ENCODE measurements at regions not wholly inside any gene's neighbourhood (a gene's known extent, or its start where the extent isn't known, plus 50 kb on each side); places are given as distances from the start of the nearest gene placed in this dataset.

DNA sequence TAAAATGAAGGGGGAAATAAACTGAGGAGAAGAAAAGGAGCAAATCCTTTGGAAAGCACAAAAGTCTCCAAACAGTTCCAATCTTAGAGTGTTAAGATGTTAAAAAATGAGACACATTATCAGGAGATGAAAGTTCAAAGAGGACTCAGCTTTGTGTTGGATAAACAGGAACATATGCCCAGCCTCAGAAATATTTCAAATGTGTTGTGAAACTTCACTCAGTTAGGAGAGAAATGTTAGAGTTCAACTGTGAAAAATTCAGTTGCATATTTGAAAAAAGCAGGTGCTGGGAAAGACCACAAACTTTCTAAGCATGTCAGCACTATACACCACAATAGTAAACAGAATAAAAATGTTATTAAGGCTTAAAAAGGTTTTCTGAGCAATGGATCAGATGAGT lies 136.8 kb upstream of the PRKD1 start:
- no peak for TF ChIP-seq POLR2A (IDR thresholded peaks at IDR 0.05; ENCODE audit: low read depth)
- TF ChIP-seq, protein P1, sequence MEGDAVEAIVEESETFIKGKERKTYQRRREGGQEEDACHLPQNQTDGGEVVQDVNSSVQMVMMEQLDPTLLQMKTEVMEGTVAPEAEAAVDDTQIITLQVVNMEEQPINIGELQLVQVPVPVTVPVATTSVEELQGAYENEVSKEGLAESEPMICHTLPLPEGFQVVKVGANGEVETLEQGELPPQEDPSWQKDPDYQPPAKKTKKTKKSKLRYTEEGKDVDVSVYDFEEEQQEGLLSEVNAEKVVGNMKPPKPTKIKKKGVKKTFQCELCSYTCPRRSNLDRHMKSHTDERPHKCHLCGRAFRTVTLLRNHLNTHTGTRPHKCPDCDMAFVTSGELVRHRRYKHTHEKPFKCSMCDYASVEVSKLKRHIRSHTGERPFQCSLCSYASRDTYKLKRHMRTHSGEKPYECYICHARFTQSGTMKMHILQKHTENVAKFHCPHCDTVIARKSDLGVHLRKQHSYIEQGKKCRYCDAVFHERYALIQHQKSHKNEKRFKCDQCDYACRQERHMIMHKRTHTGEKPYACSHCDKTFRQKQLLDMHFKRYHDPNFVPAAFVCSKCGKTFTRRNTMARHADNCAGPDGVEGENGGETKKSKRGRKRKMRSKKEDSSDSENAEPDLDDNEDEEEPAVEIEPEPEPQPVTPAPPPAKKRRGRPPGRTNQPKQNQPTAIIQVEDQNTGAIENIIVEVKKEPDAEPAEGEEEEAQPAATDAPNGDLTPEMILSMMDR (IDR thresholded peaks at IDR 0.05), result no peak

Data from esophagus muscularis mucosa (tissue), 3 donors.